ENCODE measurements at regions not wholly inside any gene's neighbourhood (a gene's known extent, or its start where the extent isn't known, plus 50 kb on each side); places are given as distances from the start of the nearest gene placed in this dataset.
"Not testable (repeated sequence)": the region's sequence is repeated elsewhere in the genome, so short reads cannot be mapped to it uniquely, and the experiment has no call there.

- H3K4me1 Mint-ChIP-seq: no peaks in the 10 kb centered on the region
- no peak for DNase-seq
- H3K27ac Mint-ChIP-seq: no peak overlapping the region
- TF ChIP-seq, protein P1, sequence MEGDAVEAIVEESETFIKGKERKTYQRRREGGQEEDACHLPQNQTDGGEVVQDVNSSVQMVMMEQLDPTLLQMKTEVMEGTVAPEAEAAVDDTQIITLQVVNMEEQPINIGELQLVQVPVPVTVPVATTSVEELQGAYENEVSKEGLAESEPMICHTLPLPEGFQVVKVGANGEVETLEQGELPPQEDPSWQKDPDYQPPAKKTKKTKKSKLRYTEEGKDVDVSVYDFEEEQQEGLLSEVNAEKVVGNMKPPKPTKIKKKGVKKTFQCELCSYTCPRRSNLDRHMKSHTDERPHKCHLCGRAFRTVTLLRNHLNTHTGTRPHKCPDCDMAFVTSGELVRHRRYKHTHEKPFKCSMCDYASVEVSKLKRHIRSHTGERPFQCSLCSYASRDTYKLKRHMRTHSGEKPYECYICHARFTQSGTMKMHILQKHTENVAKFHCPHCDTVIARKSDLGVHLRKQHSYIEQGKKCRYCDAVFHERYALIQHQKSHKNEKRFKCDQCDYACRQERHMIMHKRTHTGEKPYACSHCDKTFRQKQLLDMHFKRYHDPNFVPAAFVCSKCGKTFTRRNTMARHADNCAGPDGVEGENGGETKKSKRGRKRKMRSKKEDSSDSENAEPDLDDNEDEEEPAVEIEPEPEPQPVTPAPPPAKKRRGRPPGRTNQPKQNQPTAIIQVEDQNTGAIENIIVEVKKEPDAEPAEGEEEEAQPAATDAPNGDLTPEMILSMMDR (IDR thresholded peaks at IDR 0.05): no peak
- no peaks in the 10 kb centered on the region for H3K36me3 Mint-ChIP-seq (ENCODE audit: low read depth)
- H3K27me3 Mint-ChIP-seq (ENCODE audit: low read depth, poor library complexity): no peaks in the 10 kb centered on the region
- no peak overlapping the region for H3K4me3 Mint-ChIP-seq
- no peaks in the 10 kb centered on the region for H3K9me3 Mint-ChIP-seq
These were observed 215.1 kb downstream of the TMA16 start for GRCh38 chr4:163709601-163710000.

DNA sequence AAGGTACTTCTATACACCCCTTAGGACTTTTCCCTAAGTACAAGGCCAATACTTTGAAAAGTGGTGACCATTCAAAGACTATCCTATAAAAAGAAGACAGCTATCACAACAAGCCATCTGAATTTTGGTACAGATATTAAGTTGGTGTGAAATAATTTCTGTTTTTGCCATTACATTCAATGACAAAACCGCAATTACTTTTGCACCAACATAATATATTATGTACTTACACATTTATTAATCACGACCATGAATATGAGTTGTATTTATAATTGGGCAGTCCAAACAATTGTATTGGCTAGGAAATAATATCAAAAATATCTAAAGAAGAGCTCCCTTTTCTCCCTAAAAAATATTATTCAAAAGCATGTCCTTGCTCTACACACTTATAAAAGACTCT, 215.7 kb downstream of the TMA16 start:
- H3K4me3 Mint-ChIP-seq: no peak overlapping the region
- H3K27me3 Mint-ChIP-seq (ENCODE audit: low read depth, poor library complexity): no peaks in the 10 kb centered on the region
- H3K27ac Mint-ChIP-seq: no peak overlapping the region
- H3K9me3 Mint-ChIP-seq: no peaks in the 10 kb centered on the region
- H3K36me3 Mint-ChIP-seq (ENCODE audit: low read depth): no peaks in the 10 kb centered on the region
- DNase-seq: no peak
- no peaks in the 10 kb centered on the region for H3K4me1 Mint-ChIP-seq
- TF ChIP-seq, protein P1 (IDR thresholded peaks at IDR 0.05): no peak

DNA sequence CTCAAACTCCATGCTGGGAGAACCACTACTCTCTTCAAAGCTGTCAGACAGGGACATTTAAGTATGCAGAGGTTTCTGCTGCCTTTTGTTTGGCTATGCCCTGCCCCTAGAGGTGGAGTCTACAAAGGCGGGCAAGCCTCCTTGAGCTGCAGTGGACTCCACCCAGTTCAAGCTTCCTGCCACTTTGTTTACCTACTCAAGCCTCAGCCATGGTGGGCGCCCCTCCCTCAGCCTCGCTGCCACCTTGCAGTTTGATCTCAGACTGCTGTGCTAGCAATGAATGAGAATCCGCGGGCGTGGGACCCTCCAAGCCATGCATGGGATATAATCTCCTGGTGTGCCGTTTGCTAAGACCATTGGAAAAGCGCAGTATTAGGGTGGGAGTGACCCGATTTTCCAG, 230.0 kb downstream of the TMA16 start:
- peaks cover 46% of the 10 kb centered on the region for H3K9me3 Mint-ChIP-seq
- not testable (repeated sequence) for H3K36me3 Mint-ChIP-seq (ENCODE audit: low read depth); H3K27me3 Mint-ChIP-seq (ENCODE audit: low read depth, poor library complexity); H3K4me1 Mint-ChIP-seq; H3K27ac Mint-ChIP-seq; H3K4me3 Mint-ChIP-seq; DNase-seq

- TF ChIP-seq, protein P1 (IDR thresholded peaks at IDR 0.05): no peak
- Mint-ChIP-seq H3K36me3 (ENCODE audit: low read depth) (no peaks in the 10 kb centered on the region), H3K9me3 (peaks cover 46% of the 10 kb centered on the region), H3K27ac (no peak overlapping the region), H3K27me3 (ENCODE audit: low read depth, poor library complexity) (peaks cover 3% of the 10 kb centered on the region), H3K4me3 (no peak overlapping the region), H3K4me1 (no peaks in the 10 kb centered on the region)
- DNase-seq: no peak
These were observed 232.2 kb downstream of the TMA16 start for GRCh38 chr4:163726641-163727040.

GRCh38 chr4:163731071-163731470, 236.6 kb downstream of the TMA16 start:
- no peaks in the 10 kb centered on the region for H3K36me3 Mint-ChIP-seq (ENCODE audit: low read depth)
- TF ChIP-seq, protein P1 (IDR thresholded peaks at IDR 0.05): no peak
- H3K27me3 Mint-ChIP-seq (ENCODE audit: low read depth, poor library complexity): peaks cover 3% of the 10 kb centered on the region
- DNase-seq: no peak
- no peaks in the 10 kb centered on the region for H3K4me1 Mint-ChIP-seq
- no peak overlapping the region for H3K27ac Mint-ChIP-seq
- H3K9me3 Mint-ChIP-seq: peaks cover 33% of the 10 kb centered on the region
- H3K4me3 Mint-ChIP-seq: no peak overlapping the region

GRCh38 chr4:163732473-163732872, 238.0 kb downstream of the TMA16 start:
- H3K27ac Mint-ChIP-seq: no peak overlapping the region
- peaks cover 26% of the 10 kb centered on the region for H3K9me3 Mint-ChIP-seq
- H3K36me3 Mint-ChIP-seq (ENCODE audit: low read depth): no peaks in the 10 kb centered on the region
- H3K4me3 Mint-ChIP-seq: no peak overlapping the region
- H3K4me1 Mint-ChIP-seq: no peaks in the 10 kb centered on the region
- no peak for DNase-seq
- TF ChIP-seq, protein P1 (IDR thresholded peaks at IDR 0.05): no peak
- H3K27me3 Mint-ChIP-seq (ENCODE audit: low read depth, poor library complexity): peaks cover 3% of the 10 kb centered on the region

Measured in nephron progenitor cell (in vitro differentiated cells).